K562 (cell line): ENCODE measurements at regions not wholly inside any gene's neighbourhood (a gene's known extent, or its start where the extent isn't known, plus 50 kb on each side); places are given as distances from the start of the nearest gene placed in this dataset.

Experiments used
- BRD4 ChIP-seq: fragments of 200-600 bp; sonication (generic); IDR thresholded peaks from 2 replicates; pipeline ENCODE4 v1.6.1; 2017; ENCODE audit warnings: inconsistent platforms
- BRF1 ChIP-seq: IDR thresholded peaks from 3 replicates; pipeline ENCODE4 v1.6.1; 2011; ENCODE audit warnings: borderline replicate concordance, mild to moderate bottlenecking; ENCODE audit not compliant: insufficient read length; ENCODE audit errors: extremely low read depth
- CBX3 ChIP-seq, 2 experiments: IDR thresholded peaks; 1 replicate in 1 of 2; 2 replicates in 1 of 2; pipeline ENCODE4 v1.6.1; 2012; ENCODE audit warnings: inconsistent platforms in 2 of 2, low read length in 2 of 2, borderline replicate concordance in 1 of 2, control low read depth in 1 of 2
- ERF ChIP-seq: fragments of 450-650 bp; formaldehyde crosslinking; IDR thresholded peaks from 2 replicates; pipeline ENCODE4 v1.4.0; 2020; ENCODE audit warnings: mild to moderate bottlenecking, mixed read lengths
- FOXK1 ChIP-seq: sonication (generic); formaldehyde crosslinking; IDR thresholded peaks from 2 replicates; pipeline ENCODE4 v1.8.0; 2022; ENCODE audit warnings: missing genetic modification reagents, mild to moderate bottlenecking, borderline replicate concordance
- JUN ChIP-seq, 2 experiments: sonication (generic) in 1 of 2; formaldehyde crosslinking in 1 of 2; IDR thresholded peaks; 2 replicates each; pipeline versions ENCODE4 v1.6.1 to v1.8.0; 2012 to 2022; ENCODE audit warnings: borderline replicate concordance in 2 of 2, mild to moderate bottlenecking in 2 of 2, improper control_type of control experiment in 1 of 2, low read depth in 1 of 2, low read length in 1 of 2, missing genetic modification reagents in 1 of 2
- MAX ChIP-seq: sonication (generic); formaldehyde crosslinking; IDR thresholded peaks from 2 replicates; pipeline ENCODE4 v1.9.0; 2022; ENCODE audit warnings: mild to moderate bottlenecking, missing genetic modification reagents
- POLR2A ChIP-seq: fragments of 450-650 bp; conservative IDR thresholded peaks from 2 replicates; pipeline ENCODE4 v1.6.1; 2016
- THRB ChIP-seq: fragments of 450-650 bp; formaldehyde crosslinking; conservative IDR thresholded peaks from 2 replicates; pipeline ENCODE4 v1.4.0; 2022; ENCODE audit warnings: mild to moderate bottlenecking, missing genetic modification characterization
- TSC22D4 ChIP-seq: fragments of 450-650 bp; IDR thresholded peaks from 2 replicates; pipeline ENCODE4 v1.6.1; 2016; ENCODE audit warnings: missing genetic modification characterization, missing biosample characterization, control low read depth
- ZKSCAN1 ChIP-seq: fragments of 150-350 bp; IDR thresholded peaks from 2 replicates; pipeline ENCODE4 v1.6.1; 2016; ENCODE audit warnings: low read depth, low read length
- ZNF785 ChIP-seq: fragments of 250-450 bp; sonication (Bioruptor Pico); IDR thresholded peaks from 2 replicates; pipeline ENCODE4 v1.4.0; 2020; ENCODE audit warnings: mild to moderate bottlenecking
- TF ChIP-seq, protein P1 (sequence below): sonication (generic); formaldehyde crosslinking; IDR thresholded peaks from 2 replicates; pipeline ENCODE4 v1.8.0; 2023; ENCODE audit warnings: mild to moderate bottlenecking, missing genetic modification reagents
- TF ChIP-seq, protein P2 (sequence below), 3 experiments: IDR thresholded peaks in 2 of 3; conservative IDR thresholded peaks in 1 of 3; 2 replicates each; pipeline ENCODE4 v1.5.1; 2011 to 2012; ENCODE audit warnings: low read length in 3 of 3, mild to moderate bottlenecking in 3 of 3, control low read depth in 2 of 3, improper control_type of control experiment in 1 of 3, inconsistent platforms in 1 of 3, low read depth in 1 of 3, mixed read lengths in 1 of 3, moderate library complexity in 1 of 3; ENCODE audit not compliant: insufficient read depth in 2 of 3

DNA sequence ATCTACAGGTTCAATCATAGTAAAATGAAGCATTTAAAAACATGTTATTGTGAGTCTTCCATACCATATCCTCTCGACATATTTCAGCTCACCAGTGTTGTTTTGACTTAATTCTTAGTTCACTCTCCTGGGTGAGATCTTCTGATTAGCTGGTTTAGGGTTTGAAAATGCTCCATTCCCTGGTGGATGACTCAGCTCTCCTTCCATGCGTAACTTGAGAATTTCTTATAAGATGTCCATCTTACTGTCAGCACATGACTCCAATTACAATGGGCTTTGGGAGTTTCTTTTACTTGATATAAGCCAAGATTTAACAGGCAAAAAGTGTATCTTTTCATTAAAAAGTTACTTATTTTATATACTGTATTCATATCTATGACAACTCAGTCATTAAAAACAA, 476.5 kb downstream of the BRINP3 start:
- TF ChIP-seq, protein P1, sequence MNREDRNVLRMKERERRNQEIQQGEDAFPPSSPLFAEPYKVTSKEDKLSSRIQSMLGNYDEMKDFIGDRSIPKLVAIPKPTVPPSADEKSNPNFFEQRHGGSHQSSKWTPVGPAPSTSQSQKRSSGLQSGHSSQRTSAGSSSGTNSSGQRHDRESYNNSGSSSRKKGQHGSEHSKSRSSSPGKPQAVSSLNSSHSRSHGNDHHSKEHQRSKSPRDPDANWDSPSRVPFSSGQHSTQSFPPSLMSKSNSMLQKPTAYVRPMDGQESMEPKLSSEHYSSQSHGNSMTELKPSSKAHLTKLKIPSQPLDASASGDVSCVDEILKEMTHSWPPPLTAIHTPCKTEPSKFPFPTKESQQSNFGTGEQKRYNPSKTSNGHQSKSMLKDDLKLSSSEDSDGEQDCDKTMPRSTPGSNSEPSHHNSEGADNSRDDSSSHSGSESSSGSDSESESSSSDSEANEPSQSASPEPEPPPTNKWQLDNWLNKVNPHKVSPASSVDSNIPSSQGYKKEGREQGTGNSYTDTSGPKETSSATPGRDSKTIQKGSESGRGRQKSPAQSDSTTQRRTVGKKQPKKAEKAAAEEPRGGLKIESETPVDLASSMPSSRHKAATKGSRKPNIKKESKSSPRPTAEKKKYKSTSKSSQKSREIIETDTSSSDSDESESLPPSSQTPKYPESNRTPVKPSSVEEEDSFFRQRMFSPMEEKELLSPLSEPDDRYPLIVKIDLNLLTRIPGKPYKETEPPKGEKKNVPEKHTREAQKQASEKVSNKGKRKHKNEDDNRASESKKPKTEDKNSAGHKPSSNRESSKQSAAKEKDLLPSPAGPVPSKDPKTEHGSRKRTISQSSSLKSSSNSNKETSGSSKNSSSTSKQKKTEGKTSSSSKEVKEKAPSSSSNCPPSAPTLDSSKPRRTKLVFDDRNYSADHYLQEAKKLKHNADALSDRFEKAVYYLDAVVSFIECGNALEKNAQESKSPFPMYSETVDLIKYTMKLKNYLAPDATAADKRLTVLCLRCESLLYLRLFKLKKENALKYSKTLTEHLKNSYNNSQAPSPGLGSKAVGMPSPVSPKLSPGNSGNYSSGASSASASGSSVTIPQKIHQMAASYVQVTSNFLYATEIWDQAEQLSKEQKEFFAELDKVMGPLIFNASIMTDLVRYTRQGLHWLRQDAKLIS: no peak
- TF ChIP-seq JUN (IDR thresholded peaks at IDR 0.05; ENCODE audit: borderline replicate concordance, low read depth, low read length) (no peak), JUN (CRISPR knock-in tag; IDR thresholded peaks at IDR 0.05; ENCODE audit: borderline replicate concordance) (no peak), TSC22D4 (tag) (no peak), ZNF785 (CRISPR knock-in tag) (no peak), CBX3 (IDR thresholded peaks at IDR 0.05; ENCODE audit: borderline replicate concordance in 1 of 2, low read length in 2 of 2) (no peak), THRB (CRISPR knock-in tag) (no peak), BRF1 (no peak), MAX (CRISPR knock-in tag) (no peak), ERF (CRISPR knock-in tag) (no peak), ZKSCAN1 (no peak), BRD4 (no peak), POLR2A (no peak), FOXK1 (no peak)
- TF ChIP-seq, protein P2, sequence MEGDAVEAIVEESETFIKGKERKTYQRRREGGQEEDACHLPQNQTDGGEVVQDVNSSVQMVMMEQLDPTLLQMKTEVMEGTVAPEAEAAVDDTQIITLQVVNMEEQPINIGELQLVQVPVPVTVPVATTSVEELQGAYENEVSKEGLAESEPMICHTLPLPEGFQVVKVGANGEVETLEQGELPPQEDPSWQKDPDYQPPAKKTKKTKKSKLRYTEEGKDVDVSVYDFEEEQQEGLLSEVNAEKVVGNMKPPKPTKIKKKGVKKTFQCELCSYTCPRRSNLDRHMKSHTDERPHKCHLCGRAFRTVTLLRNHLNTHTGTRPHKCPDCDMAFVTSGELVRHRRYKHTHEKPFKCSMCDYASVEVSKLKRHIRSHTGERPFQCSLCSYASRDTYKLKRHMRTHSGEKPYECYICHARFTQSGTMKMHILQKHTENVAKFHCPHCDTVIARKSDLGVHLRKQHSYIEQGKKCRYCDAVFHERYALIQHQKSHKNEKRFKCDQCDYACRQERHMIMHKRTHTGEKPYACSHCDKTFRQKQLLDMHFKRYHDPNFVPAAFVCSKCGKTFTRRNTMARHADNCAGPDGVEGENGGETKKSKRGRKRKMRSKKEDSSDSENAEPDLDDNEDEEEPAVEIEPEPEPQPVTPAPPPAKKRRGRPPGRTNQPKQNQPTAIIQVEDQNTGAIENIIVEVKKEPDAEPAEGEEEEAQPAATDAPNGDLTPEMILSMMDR (IDR thresholded peaks at IDR 0.05 in 2 of 3, conservative IDR thresholded peaks at IDR 0.05 in 1 of 3; ENCODE audit: insufficient read depth in 2 of 3, low read depth in 1 of 3, low read length in 3 of 3): no peak
